Activated effector memory CD4-positive, alpha-beta T cell treated with anti-CD3 and anti-CD28 coated beads, Interleukin-2, amount 50 U/mL, for 16 hours (primary cell): ENCODE measurements at regions not wholly inside any gene's neighbourhood (a gene's known extent, or its start where the extent isn't known, plus 50 kb on each side); places are given as distances from the start of the nearest gene placed in this dataset.

ENCODE experiments used
- DNase-seq: peaks from one replicate; pipeline ENCODE4 v3.0.0-alpha.2; 2020

GRCh38 chr6:9507136-9507895 lies 907.6 kb downstream of the TFAP2A start:
- DNase-seq, result no peak

DNA sequence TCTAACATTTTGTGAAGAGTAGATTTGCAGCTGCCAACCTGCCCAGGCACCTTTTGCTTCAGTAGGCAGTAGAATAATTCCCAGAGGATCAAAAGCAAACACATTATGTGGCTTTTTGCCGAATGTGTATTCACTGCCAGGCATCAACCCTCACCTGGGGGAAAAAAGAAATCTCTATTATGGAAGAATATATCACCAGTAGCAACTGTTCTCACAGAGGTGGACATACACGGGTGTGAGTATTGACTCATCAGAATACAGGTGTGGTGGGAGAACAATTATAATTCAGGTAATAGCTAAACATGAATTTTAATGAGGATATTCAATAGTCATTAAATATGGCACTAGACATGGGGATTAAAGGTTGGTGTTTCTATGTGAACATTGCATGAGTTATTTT lies 910.7 kb downstream of the TFAP2A start:
- DNase-seq, result no peak

- DNase-seq, result no peak
Measured at GRCh38 chr6:9503111-9503761, 911.6 kb downstream of the TFAP2A start.

GRCh38 chr6:9499709-9500108 lies 915.2 kb downstream of the TFAP2A start:
- no peak for DNase-seq

DNA sequence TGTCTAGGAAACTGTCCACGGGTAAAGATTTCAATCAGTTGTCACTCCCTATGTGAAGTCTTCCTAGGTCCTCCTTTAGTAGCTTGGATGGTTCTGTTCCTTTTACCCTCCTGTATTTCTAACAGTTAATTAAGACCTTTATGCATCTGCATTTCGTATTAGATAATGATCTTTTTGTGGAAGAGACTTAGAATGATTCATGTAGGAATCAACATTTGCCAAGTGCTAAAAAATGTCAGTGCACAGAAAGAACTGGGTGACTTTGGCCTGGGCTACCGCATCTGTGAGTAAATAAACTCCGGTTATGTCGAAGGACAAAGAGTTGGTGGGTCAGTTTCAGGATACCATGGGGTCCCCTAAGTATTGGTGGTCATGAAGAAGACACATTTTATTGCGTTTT lies 918.0 kb downstream of the TFAP2A start:
- DNase-seq, result no peak

- DNase-seq, result no peak
Measured at GRCh38 chr6:9494864-9495263, 920.0 kb downstream of the TFAP2A start.

DNA sequence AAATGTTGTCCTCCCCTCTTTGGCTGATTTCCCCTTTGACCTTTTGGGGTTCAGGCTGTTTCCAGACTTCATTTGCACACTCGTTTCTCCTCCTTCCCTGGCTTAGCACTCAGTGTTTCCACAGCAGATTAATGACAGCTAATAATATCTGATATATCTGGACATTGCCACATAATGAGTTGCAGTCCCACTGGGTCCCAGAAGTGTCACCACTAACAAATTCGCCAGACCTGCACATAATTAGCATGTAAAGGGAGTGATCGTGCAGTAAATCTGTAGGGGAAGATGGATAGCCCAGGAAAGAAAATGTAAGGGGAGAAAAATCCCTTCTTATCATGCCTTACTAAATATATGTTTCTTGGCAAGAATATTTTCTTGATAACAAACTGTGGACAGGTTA lies 922.1 kb downstream of the TFAP2A start:
- no peak for DNase-seq

GRCh38 chr6:9487128-9487527 lies 927.7 kb downstream of the TFAP2A start:
- no peak for DNase-seq

- DNase-seq, result no peak
Measured at GRCh38 chr6:9485992-9486391, 928.9 kb downstream of the TFAP2A start.

GRCh38 chr6:9484686-9485085 lies 930.2 kb downstream of the TFAP2A start:
- DNase-seq, result no peak

DNA sequence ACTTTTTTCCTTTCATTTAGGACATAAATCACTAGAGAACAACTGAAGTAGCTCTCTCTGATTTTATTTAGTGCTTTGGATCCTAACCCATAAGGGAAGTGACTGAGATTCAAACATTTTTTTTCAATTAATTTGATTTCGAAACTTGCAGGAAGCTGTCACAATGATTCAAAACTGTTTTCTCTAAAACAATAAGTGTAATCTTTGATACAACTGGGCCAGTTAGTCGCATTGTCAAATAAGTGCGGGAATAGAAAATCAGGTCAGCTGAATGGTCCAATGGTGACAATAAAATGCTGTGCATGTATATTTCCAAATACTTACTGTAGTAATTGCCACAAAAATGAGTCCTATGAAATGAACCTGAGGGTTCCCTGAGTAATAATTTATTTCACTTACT lies 930.8 kb downstream of the TFAP2A start:
- DNase-seq, result no peak

- DNase-seq, result no peak
Measured at GRCh38 chr6:9482030-9482738, 932.7 kb downstream of the TFAP2A start.

DNA sequence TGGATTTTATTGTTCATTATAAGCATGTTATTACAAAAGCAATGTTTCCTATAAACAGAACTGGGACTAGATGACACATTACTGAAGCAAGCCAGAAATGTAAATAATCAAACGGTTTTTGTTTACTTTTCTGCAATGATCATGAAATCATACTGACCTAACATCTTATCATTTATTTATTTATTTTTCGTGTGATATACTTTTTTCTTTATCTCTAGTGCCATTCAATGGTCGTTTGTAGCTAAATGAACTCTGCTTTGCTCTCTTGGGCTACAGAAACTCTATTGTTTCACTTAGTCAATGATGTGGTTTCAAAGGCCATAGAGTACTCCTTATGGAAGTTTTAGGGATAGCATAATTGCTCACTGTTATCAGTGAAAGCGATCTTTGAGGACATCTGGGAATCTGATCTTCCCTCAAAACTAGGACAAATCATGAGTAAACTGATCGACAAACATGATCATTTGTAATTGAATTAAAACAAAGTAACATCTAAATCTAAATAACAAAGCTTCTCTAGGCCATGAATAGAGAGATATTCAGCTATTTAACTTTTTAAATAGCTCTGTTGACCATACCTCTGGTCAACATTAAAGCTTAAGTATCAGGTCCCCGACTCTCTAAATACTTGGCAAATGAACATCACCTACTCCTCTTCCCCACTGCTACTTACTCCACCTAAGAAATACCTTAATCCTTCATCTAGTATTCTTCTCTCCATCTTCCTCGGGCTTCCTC lies 933.4 kb downstream of the TFAP2A start:
- no peak for DNase-seq

DNA sequence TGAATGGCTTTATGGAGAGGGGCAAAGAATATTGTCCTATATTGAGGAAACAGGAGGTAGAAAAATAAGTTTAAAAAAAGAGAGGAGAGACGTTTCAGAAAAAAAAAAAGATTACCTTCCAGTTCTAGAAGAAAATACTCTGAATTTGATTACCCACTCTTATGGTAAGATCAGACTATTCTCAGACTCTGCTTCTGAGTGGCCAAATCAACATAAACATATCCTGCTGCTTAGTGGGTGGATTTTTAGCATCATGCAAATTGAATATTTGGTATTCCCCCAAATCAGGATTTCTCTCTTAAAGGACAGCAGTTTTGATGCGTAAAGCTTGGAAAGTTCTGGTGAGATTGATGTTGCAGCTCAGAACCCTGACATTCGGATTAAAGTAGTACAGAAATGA lies 946.6 kb downstream of the TFAP2A start:
- no peak for DNase-seq

GRCh38 chr6:9467741-9468140 lies 947.1 kb downstream of the TFAP2A start:
- DNase-seq, result no peak

GRCh38 chr6:9464583-9464982 lies 950.3 kb downstream of the TFAP2A start:
- DNase-seq, result no peak

GRCh38 chr6:9463311-9463710 lies 951.6 kb downstream of the TFAP2A start:
- DNase-seq, result no peak

DNA sequence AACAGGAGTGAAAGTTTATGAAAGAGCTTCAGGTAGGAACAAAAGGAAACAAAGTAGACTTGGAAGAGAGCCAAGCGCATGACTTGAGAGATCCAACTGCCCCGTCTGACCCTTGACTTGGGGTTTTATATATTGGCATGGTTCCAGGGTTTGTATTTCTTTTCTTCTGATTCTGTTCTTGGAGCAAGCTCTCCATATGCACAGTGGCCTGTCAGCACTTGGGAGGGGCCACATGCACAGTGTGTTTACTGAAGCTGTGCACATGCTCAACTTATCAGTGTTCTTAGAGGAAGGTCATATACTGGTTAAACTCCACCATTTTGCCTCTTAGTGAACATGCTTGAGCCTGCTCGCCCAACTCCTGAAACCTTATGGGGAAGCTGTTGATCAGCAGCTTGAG lies 953.7 kb downstream of the TFAP2A start:
- DNase-seq, result no peak

GRCh38 chr6:9458424-9458823 lies 956.5 kb downstream of the TFAP2A start:
- DNase-seq, result no peak

GRCh38 chr6:9455864-9456658 lies 958.8 kb downstream of the TFAP2A start:
- no peak for DNase-seq

DNA sequence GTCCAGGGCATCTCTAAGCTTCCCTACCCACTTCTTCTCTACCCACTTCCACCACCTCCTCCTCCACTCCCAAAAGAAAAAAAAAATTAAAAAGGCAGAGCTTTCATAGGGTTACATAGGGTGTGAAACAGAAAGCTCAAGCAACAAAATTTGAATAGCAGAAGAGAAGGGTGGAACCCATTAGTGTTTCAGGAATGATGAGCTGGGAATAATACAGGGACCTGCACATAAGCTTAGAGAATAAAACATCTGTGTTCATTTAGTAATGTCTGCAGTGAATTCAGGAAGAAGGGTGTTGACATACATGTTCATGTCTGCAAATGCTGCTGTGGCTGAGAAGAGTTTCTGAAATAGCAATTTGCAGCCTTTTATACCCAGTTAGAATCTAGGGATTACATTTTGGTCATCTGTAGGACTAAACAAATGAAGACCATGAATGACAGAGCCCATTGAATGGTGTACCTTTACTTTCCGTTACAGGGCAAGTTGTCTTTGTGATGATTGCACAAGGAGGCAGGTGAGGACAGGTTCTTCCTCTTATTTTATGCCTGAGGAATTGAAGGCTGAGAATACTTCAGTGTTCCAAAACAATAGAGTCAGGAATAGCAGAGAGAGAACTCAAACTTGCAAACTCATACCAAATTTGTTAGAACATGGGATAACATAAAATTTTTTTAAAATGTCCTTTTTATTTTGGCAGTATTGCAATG lies 975.1 kb downstream of the TFAP2A start:
- DNase-seq, result no peak

- no peak for DNase-seq
Measured at GRCh38 chr6:9437836-9438235, 977.0 kb downstream of the TFAP2A start.
